Caki2 (cell line): ENCODE measurements at regions not wholly inside any gene's neighbourhood (a gene's known extent, or its start where the extent isn't known, plus 50 kb on each side); places are given as distances from the start of the nearest gene placed in this dataset.

Experiments used
- DNase-seq: peaks from one replicate; pipeline ENCODE4 v3.0.0-alpha.2; 2015; ENCODE audit warnings: low read depth
- in situ Hi-C: cut with HindIII; loops from 2 replicates; pipeline ENCODE4 v1.10.0; 2016; ENCODE audit warnings: low sequenced_read_pairs, low pct_unique_long_range_greater_than_20kb, mixed read lengths

DNA sequence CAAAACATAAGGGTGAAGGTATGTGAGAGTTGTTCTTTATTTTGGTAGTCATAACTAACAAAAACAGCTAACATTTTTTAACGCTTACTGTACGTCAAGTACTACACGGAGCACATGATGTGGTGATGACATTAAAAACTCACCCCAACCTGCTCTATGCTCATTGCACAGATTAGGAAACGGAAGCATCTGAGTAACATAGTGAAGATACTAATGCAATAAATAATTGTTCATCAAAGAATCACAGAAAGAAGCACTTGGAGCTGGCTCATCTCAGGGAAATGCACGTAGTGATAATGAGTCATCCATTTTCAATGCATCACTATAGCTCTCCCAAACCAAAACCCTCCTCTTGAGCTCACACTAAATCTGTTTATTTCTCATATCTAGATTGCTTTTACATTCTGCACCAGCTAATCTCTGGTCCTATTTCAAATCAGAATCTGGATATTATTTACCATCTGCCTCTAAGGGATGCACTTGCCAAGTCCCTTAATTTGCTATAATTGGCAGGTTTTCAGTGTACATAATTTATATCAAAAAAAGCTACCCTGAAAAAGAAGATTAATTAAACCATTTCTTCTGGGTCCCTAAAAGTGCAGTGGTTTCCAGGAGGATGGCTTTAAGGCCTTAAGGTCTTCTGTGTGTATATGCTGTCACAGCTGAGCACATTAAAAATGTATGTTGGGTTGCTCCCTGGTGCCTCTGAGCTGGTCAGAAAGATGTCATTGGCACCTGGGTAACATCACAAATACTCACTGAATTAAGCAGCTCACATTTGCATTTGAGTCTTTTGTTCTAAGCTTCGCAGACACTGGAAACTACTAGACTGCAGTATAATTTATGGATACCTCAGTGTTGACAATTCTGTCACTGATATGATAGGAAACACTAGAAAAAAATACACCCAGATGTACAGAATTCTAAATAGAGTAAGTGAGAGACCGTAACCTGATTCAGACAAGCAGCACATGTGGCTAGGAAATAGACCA, 677.4 kb upstream of the CITED2 start:
- peak; percentile 89 for DNase-seq
- in situ Hi-C loops, result no loop called here

DNA sequence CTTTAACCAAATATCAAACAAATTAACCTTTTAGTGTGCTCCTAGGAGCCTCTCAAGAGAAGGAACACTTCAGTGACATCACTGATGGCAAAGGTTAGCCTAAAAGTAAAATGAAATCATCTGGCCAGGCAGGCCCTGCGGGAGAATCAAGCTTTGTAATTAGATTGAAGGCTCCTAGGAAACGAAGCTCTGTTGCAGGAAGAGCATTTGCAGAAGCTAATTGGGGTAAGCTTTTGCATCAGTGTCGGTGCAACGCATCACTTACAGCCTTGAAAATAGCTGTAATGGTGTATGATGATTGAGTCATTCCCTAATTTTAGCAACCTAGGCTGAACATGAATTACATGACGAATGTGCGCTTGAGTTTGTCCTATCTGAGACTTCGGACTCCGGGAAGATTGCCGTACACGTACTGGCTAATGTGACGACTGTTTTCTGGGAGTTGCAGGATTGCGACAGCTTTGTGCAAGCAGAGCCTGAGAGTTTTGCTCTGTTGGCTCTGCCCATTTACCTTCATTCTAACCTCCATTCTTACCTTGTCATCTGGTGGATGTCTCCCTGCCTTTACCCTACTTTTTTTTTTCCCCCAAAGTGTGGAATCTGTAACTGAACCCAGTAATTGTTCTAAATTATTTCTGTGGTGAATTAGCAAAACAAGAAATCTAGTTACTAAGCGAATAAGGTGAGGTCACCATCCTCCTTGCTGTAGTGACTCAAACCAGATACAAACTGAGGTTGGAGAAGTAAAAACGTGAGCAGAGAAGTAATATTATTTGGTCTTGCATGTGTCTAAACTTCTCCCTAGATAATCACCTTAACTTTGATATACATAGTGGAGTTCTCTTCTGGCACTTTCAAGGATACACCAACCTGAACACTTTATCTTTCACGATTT, 675.9 kb upstream of the CITED2 start:
- DNase-seq, result peak; percentile 88
- in situ Hi-C loops, result no loop called here

DNA sequence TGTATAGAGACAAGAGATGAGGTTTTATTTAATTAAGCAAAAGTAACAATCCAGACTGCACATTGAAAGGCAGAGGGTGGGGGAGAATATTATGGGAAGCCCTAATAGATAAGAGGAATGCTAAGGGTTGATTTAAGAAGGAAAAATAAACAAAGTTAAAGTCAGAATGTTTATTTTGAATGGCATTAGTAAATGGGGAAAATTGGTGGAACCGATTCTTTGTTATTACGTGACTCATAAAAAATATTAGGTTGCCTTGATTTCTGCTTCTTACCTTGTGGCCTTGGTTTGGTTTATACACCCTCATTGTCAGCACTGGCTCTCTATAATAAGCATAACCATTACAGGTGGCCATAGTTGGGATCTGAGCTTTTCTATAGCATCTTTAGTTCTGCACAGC, 674.8 kb upstream of the CITED2 start:
- DNase-seq, result peak; percentile 36
- in situ Hi-C loops, result no loop called here

DNA sequence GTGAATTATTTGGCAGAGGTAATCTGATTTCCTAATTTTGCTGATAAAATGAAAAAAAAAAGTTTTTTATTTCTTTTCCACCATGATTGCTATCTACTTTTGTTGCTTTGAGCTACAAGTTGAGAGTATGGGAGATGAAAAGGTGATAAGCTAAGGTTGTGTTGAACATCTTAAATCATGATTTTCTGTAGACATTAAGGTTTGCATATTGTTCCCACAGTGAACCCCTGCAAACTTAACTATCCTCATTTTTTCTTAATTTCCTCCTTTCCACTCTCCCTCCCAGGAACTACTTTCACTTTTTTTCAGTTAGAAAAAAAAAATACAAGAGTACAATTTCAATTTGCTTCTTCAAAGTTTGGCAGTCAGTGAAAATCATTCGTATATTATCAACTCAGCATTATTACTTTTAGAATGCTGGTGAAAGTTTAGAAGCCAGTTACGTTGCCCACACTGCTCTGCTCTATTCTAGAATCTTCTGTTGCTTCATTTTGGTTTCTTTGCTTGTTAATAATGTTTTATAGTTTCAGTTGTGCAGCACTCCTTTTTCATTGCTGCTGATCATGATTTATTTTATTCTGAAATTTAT, 673.8 kb upstream of the CITED2 start:
- DNase-seq, result no peak
- in situ Hi-C loops, result no loop called here

DNA sequence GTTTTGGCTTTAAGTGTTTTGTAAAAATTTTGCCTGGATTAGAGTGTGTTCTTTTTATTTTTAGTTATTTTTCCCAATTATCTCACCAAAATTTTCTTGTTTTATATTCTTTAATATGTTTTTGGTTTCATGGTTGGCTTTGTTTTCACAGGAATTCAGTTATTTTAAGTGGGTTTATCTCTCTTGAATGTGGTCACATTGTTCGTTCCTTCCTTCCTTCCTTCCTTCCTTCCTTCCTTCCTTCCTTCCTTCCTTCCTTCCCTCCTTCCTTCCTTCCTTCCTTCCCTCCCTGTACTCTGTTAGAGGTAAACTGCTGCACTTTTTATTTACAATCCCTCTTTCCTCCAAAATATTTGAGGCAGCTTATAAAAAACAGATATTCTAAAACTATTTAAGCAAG, 672.9 kb upstream of the CITED2 start:
- no peak for DNase-seq
- in situ Hi-C loops, result no loop called here

DNA sequence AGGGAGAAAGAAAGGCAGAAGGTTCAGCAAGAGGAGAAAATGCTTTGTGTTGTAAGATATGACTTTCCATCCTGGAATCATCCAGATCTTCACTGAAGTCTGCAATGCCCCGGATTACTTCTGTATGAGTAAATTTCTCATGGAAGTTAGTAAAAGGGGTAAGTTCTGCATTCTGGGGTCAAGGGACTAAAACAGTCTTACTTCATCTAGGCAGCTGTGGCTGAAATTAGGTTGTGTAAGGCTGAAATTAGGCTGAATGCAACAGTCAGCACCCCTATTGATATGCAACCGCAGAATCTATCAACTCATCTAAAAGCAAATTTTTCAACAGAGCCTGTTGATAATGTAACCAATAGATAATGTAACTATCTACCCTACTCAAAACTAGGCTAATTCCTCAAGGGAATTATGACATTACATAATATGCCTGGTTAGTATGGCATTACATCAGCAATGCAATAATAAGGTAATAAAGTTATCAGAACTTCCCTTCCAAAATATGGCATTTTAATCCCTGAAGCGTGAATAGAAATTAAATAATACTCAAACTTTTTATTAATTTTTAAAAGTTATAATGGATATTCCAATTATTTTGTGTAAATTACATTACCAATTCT, 671.7 kb upstream of the CITED2 start:
- in situ Hi-C loops, result no loop called here
- no peak for DNase-seq

DNA sequence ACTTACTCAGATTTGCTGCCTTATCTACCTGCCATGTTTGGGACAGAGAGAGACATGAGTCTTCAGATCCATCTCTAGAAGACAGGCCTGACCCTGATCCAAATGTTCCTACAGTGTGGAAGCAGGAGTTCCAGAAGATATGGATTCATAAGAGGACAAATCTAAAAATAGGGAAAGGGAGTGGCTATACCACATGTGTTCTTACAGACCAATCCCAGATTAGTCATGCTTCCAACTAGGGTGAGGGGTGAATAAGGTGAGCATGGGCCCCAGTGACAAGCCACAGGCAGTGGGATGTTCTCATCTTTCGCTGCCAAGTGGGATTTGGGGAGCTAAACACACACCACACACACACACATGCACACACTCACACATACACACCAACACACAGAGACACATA, 670.7 kb upstream of the CITED2 start:
- in situ Hi-C loops, result no loop called here
- DNase-seq, result no peak

DNA sequence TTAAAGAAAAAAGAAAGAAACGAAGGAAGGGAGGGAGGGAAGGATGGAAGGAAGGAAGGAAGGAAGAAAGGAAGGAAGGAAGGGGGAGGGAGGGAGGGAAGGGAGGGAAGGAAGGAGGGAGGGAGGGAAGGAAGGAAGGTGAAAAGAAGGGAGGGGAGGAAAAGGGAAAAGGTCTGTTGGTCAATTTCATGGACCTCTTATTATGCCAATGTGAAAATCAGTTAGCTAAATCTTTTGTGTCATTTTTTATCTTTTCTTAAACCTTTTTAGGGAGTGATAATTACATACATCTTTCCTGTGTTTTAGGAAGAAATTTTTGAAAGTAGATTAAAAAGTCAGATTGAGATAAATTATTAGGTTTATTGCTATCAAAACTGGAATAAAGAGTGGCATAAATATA, 670.2 kb upstream of the CITED2 start:
- no peak for DNase-seq
- in situ Hi-C loops, result no loop called here

DNA sequence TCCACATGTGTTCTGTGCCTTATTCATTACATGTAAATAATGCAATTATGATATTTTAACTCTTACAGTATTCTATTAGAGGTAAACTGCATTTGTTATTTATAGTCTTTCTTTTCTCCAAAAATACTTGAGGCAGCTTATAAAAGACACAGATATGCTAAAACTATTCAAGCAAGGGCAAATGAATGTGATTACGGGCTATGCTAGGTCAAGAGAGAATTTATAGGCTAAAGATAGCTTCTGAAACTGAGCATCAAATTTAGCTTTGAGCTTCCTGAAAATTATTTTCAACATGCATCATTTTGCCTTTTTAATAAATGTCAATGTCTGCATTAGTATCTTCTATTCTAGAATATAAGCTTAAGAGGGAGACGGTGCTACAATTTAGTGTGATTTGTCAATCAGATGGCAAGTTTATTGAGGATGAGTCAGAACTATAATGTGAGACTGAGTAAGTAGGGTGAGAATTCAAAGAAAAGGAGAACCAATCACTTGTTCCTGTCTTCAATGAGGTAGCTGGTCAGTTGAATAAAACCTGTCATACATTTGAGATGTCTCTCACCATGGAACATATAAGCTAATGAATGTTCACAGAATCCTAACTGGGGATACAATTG, 669.4 kb upstream of the CITED2 start:
- in situ Hi-C loops, result no loop called here
- DNase-seq, result peak; percentile 59

DNA sequence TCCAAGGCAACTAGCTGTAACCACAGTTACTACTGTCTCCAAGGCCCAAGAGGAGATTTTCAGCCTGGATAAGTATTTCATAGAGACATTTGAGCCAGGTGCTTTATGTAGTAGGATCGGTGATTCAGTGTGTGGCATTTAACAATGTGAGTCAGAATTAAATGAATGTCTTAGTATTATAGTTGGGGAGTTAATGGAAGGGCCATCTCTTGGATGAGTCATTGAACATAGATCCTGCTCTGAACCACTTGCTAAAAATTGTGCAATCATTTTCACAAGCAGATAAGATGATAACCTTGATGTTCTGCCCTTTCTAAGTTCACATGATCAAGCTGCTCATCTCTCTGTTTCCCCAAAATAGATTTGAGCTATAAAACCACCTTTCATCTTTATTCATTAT, 668.9 kb upstream of the CITED2 start:
- in situ Hi-C loops, result no loop called here
- peak; percentile 88 for DNase-seq

DNA sequence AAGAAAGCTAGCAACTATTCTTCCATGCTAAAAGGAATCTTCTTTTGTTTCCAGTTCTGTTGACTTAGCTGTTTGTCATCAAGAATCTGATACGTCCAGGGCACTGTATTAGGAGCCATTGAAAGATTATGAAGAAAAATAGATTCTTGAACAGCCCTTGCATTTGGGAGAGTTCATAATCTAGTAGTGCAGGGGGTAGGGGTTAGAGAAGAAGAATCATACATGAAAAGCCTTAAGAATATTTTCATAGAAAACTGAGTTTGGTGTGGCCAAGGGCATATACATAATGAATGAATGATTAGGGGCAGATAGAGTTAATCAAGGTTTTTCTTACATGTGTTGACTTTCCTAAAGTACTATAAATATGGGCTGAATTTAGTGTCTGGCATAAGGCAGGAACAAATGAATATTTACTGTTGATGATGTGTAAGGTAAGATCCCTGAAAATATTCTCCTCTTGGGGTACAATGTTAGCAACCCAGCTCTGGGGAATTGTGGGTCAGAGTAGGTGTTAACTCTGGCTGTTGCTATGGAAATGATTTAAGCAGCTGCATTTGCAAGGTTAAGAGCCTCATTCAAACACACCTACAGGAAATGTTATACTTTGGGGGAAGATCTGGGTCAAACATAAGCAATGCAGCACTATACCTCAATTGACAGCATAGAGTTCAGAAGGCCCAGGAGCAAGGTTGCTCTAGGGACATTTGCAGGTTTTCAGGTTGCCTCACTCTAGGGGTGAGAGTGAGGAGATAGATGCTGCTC, 667.3 kb upstream of the CITED2 start:
- no peak for DNase-seq
- in situ Hi-C loops, result no loop called here

DNA sequence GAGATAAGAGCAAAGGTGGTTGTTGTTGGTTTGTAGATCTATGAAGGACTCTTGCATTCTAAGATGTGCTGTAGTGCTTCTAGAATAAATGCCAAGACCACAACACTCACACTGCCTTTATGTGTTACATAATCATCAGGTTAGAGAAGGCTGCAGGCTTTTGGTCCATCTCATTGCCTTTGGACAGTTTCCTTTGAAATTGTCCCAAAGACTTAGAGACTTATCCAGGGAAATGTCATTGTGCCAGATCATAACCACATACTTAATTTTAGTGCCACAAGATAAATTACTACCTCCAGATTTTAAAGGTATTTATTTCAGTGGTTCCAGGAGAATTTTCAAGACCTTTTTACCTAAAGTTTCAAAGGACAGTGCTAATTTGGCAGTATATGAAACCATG, 666.6 kb upstream of the CITED2 start:
- in situ Hi-C loops, result no loop called here

DNA sequence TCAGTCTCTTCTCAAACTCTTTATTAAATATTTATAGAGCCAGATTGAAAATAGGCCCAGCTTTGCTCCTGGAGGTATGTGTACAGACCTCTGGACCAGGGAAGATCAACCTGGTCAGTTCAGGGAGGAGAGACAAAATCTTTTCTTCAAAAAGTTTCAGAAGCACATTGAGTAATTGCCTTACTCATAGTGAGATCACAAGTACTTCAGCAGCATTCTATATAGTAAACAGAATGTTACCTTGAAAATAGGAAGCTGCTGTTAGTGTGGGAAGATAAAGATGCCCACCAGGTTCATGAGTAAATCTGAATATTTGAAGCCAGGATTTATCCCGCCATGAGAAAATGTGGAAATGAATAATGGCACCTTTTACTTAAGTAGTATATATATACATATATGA, 665.9 kb upstream of the CITED2 start:
- no peak for DNase-seq
- in situ Hi-C loops, result no loop called here

More for the DNA sequence above, 666.6 kb upstream of the CITED2 start:
- DNase-seq, result no peak

DNA sequence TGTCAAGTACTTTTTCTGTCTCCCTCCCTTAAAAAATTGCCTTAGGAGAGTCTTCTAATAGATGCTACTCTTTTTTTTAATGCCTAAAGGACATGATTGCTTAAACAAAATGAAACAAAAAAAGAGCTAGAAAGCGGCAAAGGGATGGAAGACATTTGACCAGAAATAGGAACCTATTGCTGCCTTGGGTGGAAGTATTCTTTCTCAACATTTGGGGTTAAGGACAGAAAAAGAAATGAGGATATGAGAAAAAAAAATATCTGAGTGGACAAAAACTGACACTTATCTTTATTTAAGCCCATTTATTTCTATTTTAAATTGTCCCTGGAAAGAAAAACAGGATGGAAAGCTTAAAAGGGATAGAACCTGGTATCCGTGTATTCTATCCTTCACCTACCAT, 664.9 kb upstream of the CITED2 start:
- in situ Hi-C loops, result no loop called here
- DNase-seq, result no peak

DNA sequence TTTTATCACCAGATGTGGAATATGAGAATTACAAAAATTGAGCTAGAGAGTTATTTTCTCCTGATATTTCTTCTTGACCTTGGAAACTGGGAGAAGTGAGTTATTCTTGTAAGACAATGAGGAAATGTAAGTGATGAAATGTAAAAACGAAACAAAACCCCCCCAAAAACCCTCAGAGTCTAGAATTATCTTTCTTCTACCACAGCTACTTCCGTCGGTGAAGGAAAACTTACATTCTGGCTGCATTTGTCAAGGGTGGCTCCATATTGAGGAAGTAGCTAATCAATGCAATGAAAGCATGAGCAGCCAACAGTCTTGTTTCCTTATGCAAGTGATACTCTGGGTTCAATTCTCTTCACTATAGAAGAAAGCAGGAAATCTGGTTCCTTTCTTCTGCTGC, 661.7 kb upstream of the CITED2 start:
- in situ Hi-C loops, result no loop called here

DNA sequence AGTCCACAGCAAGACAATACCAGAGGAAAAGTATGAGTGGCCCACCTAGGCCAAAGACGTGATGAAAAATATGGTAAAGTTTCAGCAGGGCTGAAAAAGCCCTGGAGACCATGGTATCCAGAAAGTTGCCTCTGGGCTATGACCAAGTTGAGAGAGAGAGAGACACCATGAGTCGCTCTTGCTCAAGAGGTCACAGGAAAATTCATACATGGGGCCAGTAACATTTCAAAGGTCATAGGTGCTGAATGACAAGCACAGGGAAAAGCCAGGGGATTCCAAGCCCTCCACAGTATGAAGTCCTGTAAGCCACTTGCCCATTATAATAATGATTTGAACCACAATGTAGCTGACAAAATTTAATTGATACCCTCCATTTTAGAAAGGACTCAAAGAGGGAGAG, 657.7 kb upstream of the CITED2 start:
- in situ Hi-C loops, result no loop called here
- no peak for DNase-seq

More for the DNA sequence above, 661.7 kb upstream of the CITED2 start:
- DNase-seq, result no peak

DNA sequence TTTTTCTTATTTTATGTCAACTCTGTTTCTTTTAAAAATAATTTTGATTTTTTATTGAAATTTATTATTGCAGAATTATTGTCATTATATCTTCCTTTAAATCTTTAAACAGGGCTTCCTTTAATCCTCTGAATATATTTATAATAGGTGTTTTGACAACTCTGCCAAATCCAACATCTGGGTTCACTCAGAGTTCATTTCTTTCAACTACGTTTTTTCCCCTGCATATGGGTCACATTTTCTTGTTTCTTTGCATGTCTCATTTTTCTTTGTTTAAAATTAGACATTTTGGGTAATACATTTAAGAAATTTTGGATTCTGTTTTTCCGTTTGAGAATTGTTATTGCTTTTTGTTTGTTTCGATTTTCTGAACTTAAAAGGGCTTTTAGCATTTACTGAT, 655.1 kb upstream of the CITED2 start:
- in situ Hi-C loops, result no loop called here
- no peak for DNase-seq
